HPDE6-E6E7 (cell line): ENCODE measurements at regions not wholly inside any gene's neighbourhood (a gene's known extent, or its start where the extent isn't known, plus 50 kb on each side); places are given as distances from the start of the nearest gene placed in this dataset.
"Not testable (repeated sequence)": the region's sequence is repeated elsewhere in the genome, so short reads cannot be mapped to it uniquely, and the experiment has no call there.

Source experiments
- DNase-seq: peaks from one replicate; pipeline ENCODE4 v3.0.0; 2011; ENCODE audit warnings: missing footprints; ENCODE audit errors: extremely low spot score

DNA sequence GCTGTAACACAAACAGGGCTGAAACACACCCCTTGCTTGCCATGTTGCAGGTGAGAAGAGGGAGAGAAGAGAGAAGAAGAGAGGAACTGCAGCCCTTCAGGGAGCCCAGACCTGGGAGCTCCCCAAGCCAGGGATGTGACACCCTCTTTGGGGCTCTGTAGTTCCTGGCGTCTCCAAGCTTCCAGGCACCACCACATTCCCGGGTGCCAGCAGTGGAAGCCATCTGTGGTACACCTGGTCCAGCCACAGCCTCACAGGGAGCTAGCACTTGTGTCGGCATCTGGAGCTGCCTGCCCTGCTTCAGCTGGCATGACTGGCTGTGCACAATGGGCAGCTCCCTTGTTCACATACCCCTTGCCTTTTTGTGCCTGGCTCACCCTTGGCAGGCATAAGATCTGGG, 182.1 kb downstream of the DEPDC1B start:
- DNase-seq: no peak

DNA sequence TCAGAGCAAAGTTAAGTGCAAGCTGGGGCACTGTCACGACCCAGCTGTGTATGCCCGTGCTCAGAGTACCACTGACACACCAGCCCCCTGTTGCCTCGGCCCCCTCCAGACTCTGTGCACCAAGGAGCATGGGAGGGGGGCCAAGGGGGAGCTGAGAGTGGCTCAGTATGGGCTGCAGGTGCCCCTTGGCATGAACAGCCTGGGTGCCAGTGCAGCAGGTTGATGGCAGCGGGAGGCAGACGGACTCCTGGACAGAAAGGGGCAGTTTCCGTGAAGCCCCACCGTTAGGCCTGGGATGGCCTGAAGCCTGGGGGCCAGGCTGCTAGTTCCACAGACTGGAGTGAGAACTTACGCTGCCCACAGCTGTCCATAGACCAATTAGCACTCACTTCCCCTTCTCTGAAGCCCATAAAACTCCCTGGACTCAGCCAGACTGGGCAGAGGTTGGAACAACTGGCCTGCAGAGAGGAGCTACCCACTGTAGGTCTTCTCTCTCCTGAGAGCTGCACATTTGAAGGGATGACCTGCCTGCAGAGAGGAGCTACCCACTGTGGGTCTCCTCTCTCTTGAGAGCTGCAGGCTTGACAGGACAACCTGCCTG, 182.8 kb downstream of the DEPDC1B start:
- no peak for DNase-seq

DNA sequence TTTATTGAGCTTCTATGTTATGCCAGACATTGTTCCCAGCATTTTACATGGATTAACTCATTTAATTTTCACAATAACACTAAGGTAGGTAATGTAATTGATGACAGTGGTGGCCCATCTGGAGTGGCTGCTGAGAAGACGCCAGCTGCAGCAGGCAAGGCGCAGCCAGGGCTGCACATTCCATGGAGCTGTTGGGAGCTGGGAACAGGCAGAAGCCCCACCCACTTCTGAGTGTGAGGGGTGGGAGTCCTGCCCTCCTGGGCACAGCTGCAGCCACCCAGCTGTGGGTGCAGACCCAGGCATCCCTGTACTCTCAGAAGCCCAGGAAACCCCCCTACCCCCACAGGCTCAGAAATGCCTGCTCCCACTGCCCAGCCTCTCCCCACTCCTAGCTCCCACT, 183.3 kb downstream of the DEPDC1B start:
- no peak for DNase-seq

DNA sequence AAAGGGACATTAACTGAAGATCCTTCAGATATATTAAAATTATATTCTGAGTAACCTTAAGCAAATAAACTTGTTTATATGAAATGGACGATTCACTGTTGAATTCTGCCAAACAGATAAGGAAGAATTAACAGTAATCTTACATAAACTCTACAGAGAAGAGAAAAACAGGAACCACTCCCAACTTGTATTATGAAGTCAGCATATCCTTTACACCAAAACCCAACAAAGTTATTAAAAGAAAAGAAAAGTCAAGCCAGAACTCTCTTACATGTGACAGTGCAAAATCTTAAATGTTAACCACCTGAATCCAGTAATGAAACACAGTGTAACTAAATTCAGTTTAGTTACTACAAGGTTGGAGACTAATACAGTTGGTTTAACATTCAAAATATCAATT, 185.8 kb downstream of the DEPDC1B start:
- DNase-seq: no peak

DNA sequence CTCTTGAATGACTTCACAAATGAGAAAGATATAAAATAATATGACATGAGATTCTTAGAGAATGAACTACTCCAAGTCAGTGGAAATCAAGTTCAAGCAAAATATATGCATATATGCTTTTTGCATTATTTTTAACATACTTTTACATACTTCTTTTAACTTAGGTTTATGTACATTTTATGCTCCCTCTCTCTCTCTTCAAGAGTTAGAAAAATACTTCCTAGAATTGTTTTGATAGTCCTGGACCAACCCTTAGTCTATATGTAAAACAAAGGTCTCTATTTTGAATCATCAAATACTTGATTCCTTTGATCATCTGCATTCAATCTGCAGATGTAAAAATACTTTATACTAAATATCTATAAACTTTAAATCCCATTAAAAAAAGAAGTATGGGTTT, 187.8 kb downstream of the DEPDC1B start:
- no peak for DNase-seq

DNA sequence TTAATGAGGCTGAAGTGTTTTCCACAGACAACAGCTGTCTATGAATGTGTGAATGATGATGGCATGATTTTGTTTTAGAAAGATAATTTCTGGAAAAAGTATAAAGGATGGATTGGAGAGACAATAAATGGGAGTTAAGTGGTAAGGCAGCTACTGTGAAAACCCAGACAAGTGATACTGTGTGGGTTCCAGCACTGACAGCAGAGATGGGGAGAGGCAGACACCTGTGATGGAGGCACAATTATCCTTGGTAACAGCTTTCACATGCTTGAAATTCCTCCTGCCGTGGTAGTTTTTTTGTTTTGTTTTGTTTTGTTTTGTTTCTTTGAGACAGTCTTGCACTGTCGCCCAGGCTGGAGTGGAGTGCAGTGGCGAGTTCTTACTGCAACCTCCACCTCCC, 189.3 kb downstream of the DEPDC1B start:
- DNase-seq: no peak

DNA sequence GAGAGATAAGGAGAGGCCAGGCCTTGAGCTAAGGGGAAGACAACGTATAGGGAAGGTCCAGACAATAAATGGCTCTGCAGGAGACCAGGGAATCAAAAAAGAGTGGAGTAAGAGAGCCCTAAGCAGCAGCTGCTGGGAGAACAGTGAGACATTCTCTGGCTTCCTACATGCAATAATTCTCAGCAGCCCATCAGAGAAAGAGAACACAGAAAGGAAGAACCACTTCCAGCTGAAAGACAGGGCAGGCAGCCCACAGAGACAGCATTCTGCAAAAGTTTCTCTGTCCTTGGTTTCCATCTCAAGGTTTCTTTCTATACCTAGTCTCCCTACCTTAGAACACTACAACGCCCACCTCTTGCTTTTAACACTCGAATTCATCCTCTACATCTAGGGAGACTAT, 189.9 kb downstream of the DEPDC1B start:
- DNase-seq: no peak

DNA sequence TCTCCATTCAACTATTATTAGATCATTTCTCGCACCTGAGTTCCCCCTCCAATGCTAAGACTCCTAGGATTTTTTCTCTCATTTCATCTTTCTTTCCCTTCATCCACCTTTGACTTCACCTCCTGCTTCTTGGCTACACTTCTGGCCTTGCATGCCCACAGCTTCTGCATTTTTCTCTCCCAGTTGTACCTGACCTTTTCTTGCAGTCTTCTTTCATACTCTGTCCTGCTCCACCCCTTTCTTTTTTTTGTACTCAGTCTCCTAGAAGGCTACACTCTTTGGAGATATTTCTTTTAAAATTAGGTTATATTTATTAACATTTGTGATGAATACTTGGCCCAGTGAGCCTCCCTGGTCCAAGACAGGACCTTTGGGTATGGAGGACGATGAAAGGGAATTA, 190.4 kb downstream of the DEPDC1B start:
- no peak for DNase-seq

DNA sequence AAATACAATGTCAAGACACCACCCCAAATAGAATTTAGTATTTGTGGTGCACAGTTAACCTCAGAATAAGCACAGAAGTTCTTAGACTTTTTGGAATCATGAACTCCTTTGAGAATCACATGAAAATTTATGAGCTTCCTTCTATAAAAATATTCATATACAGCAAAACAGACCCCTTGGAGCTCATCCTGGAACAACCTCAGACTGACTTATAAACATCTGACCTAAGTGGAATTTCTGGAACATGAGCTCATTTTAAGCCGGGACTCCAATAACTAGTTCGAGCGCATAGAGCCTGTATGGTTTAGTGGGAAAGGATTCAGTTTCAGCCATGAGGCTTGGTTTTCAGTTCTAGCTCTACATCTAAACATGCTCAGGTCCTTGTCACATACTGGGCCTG, 192.3 kb downstream of the DEPDC1B start:
- no peak for DNase-seq

DNA sequence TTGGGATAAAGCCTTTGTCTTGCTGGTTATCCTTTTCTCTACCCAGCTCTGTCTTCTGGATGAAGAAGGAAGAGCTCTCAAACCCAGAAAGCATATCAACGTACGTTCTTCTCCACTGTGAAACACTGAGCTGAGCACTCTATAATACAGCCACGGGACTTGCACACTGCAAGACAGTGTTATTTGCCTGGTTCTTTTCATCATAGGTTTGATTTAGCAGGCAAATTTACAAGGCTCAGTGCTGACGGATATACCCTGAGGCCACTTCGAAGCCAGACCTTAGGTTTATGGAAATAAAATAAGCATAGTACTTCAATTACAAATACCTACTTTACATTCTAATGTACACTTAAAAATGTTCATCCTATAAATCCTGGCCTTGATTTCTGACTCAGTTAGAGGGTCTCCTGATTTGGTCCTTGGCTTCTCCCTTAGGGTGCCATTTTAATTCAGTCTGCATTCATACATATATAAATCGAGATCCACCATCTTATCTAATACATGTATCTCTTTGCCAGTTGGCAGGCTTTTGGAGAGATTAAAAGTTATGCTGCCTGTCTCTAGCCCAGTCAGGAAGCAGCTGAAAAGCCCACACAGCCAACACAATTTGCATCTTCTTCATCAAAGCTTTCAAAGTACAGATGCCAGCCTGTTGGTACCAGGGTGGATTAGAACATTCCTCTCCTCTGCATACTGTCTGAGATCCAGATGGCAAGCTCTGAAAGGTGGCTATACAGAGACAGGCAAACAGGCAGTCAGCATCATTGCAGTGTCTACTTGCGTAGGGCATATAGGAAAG, 194.4 kb downstream of the DEPDC1B start:
- no peak for DNase-seq

DNA sequence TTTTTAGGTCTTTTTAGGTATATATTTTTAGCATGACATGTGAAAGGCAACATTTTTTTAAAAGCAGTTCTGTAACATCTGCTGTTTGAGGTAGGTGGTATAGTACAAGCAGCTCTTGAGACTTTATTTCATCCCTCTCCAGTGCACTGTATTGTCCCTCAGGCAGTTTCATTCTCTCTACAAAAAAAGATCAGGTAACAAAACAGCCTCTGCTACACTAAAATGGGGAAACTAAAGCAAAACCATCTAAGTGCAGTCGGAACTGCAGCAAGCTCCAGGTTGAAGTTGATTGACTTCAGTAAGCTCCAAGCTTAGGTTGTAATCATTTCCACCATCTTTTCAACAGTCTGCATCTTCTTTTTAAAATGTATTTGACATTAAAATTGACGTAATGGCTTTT, 195.6 kb downstream of the DEPDC1B start:
- DNase-seq: no peak

DNA sequence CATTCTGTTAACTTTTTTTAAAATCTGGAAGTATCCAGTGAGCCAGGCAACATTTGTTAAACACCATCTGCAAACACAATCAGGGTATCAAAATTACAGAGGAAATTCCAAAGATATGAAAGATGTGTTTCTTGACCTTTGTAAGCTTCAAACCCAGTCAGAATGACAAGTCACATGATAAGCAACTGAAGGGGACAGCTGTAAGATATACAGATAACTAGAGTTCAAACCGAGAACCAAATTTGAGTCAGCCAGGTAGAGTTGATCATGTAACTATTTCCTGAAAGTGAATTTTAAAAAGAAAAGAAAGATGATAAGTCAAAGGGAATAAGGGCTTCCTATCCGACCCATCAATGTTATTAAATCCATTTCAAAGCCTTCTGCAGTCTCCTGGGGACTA, 196.2 kb downstream of the DEPDC1B start:
- DNase-seq: no peak

DNA sequence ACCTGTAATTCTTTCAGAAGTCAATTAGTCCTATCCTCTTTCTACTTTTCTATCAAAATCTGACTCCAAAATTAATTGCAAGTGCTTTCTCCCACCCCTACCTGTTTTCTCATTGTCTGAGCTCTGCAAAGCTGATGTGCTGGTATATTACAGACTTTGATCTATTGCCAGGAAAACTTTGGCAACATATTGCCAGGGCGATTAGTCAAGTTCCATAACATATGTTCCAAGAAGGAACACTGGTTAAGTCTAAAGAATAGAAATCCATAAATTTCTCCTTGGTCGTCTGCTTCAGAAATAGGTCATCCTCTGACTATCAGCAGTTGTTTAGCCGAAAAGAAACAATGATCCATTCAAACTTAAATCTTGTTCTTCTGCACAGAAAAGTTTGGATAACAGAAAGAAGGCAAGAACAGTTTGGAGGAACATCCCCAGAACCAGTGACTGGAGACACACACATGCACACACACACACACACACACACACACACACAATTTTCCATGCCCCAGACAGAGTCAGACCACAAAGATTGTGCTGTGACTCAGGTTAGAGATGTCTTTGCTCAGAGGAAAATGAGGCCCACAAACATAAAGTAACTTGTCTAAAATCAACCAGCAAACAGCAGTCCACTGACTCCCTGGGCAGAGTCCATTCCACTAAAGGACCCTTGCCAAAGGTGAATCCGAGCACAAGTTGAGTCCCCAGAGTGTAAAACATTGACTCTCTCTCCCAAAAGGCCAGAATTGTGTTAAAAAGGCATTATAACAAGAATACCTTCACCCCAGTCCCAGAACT, 202.1 kb downstream of the DEPDC1B start:
- DNase-seq: no peak

DNA sequence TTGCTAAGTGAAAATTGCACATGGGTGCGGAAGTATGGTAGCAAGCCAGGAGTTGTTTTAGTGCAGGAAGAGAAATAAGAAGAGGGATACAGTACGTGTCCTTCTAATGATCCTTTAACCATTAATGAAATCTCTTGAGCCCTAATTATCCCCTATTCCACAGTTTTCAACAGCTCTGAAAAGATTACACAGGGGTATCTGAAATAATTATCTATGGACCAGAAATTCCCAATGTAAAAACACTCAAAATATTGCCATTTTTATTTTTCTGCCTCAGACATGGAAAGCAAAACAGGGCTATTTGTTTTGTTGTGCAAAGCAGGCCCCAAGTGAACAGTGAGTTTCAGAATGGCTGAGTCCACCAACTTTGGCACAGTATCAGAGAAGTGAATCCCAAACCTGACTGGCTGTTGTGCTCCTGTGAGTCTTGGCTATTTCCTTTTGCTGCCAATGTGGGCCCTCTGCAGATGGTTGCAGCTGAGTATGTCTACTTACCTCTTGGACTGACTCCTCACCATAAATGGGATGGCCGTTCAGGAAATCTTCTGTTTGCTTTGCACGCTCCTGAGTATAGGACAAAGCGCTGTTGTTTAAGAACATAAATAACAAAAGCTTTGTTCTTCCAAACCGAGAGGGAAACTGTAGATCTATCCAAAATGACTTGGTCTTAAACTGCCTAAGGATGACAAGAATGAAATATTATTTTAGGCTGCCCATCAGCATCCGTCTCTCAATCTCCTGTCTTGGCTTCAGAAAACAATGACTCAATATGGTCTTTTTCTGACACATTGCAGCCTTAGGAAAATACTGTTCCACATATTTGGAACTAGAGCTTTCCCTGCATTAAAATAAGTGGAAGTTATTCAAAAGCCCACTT, 204.1 kb downstream of the DEPDC1B start:
- DNase-seq: no peak

DNA sequence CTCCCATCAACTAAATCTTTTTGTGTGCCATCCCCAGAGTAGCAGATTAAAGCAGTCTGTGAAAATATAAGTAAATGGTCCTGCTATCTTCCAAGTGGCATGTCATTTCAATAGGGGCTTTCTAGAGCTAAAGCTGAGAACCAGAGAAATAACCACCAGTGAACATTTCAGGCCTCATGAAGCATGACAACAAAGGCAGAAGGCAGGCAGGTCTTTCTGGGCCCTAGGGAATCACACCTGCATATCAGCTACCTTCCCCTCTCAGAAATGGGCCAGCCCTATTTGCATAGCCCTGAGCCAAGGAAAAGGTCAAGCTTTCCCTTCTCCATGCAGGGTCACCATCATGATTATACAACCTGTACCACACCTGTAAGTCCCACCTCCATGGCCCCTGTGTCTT, 205.3 kb downstream of the DEPDC1B start:
- no peak for DNase-seq

DNA sequence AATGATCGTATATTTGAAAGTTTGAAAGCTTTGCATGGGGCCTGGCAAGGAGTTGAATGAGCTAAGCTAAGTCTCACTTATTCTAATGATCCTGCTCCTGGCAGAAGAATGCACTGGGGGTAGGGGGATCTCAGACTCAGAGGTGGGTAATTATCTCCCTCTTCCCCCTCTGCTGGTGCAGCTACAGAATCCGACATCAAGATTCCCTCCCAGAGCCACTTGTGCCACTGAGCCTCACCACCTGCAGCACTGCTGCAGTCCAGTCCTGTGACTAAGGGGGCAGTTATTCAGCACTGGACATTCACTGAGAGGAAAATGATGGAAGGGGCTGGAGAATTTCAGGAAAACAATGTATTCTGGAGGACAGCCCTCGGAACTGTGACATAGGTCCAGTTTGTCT, 205.8 kb downstream of the DEPDC1B start:
- no peak for DNase-seq

DNA sequence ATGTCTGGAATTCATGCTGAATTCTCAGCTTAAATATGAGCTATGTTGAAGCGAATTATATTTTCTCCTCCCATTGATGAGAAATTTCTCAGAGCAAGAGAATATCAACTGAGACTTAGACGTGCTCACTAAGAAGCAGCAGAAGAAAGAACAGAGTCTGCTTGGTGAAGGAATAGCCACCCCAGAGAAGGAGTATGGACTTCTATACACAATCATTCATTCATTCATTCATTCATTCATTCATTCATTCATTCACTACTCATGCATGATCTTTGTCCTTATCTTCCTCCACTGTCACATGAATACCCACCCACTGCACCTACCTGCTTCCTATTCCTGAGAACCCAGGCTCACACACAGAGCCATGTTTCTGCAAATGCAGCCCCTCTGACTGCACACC, 206.6 kb downstream of the DEPDC1B start:
- no peak for DNase-seq

DNA sequence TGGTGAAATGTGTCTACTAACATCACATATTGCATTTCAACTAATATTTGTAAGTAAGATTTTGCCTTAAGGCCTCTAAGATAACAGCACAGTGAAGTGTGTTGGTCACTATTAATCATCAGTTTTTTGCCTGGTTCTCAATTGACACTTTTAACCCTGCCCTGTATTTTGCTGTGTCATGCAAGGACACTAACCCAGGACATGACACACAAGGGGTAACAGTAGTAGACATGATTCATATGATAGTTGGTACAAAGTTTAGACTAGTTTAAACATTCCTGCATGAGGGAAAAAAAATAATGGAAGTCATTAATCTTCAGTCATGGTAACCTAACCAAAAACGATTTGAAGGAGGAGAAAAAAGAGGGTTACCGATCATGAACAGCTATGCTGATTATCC, 207.0 kb downstream of the DEPDC1B start:
- DNase-seq: peak; percentile 38

DNA sequence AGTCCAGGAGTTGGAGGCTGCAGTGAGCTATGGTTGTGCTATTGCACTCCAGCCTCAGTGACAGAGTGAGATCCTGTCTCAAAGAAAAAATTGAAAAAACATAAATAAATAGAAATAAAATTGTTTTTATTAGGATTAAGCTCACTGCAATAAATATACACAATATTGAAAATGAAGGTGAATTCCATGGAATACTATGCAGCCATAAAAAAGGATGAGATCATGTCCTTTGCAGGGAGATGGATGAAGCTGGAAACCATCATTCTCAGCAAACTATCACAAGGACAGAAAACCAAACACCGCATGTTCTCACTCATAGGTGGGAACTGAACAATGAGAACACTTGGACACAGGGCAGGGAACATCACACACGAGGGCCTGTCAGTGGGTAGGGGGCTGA, 207.6 kb downstream of the DEPDC1B start:
- not testable (repeated sequence) for DNase-seq

DNA sequence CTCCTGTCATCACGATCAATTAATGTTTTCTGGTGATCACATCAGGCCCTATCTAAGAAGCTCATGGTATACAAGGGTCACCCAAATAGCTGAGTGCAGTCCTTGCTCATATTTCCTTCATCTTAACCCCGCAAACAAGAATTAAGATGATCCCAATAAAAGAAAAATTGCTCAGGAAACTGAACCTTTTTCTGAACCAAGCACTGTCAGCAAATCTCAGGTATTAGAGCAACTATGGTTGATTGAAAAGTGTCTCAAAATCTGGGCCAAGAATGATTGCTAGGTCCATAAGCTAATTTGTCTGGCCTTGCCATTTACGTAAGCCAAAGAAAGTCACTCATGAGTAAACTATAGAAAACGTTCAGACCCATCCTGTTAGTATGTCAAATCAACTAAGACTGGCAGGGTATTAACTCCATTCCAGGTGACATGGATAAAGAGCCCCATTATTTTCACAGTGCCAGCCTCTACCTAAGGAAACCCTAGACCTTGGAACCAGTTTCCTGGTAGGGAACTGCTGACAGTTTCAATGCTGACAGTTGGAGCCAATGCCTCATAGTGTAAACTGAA, 209.3 kb downstream of the DEPDC1B start:
- no peak for DNase-seq

DNA sequence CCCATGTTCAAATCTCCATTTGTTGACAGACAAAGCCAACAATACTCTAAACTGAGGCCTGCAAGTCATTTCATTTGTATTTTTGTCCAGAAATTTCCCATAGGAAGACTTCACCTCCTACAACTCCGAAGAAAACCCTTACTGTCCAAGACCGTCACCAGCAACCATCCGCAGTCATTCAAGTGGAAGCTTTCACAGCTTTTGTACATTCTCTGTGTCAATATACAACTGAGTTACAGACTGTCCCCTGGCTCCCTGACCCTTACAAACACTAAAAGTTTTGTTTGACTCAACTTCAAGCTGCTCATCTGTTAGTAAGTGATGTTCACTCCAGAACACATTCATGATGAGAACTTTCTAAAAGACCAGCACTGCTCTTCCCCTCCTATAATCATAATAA, 210.1 kb downstream of the DEPDC1B start:
- DNase-seq: no peak

DNA sequence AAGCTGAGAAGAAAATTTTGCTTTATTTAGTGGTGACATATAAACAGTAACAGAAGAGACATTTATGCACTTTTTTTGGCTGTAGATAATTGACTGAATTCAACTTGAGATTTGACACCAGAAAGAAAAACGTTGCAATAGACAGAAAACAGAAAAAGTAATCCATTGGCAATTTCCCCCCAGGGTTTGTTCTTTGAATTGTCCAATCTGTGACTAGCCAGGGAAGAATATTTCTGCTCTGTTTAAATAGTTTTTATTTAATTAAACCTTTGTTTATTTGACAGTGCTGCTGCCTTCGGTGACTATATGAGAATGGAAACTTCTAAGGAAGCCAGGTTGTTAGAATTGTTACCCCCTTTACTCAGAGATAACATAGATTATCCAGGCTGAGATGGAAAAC, 210.6 kb downstream of the DEPDC1B start:
- no peak for DNase-seq
